ENCODE measurements at regions not wholly inside any gene's neighbourhood (a gene's known extent, or its start where the extent isn't known, plus 50 kb on each side); places are given as distances from the start of the nearest gene placed in this dataset.

- H4K20me1 ChIP-seq (ENCODE audit: insufficient read depth, low read length) = no peaks in the 10 kb centered on the region
- POLR2A ChIA-PET = interaction anchor here (1.1 kb wide), 1 partner anchor 29 kb away, joined by 3 read pairs; no protein-coding TSS in a partner anchor
- no peaks in the 10 kb centered on the region for H3K9me2 ChIP-seq (ENCODE audit: insufficient read depth, low read length)
- H3K27ac ChIP-seq (ENCODE audit: low read depth, low read length, poor library complexity, severe bottlenecking) = no peak overlapping the region
- no peak overlapping the region for H2AFZ ChIP-seq (ENCODE audit: low read length)
- no TSS peak for BruUV-seq (replicated peaks)
- no peaks in the 10 kb centered on the region for H3K79me2 ChIP-seq (ENCODE audit: insufficient read depth, low read depth, low read length)
- intact Hi-C loops (cut with micrococcal nuclease; ENCODE audit: unreplicated experiment) = no loop called here
- CTCF ChIA-PET (ENCODE audit: unreplicated experiment) = no interaction called here
- H3K9me3 ChIP-seq (ENCODE audit: low read length) = no peaks in the 10 kb centered on the region
- TF ChIP-seq EZH2phosphoT487 (IDR thresholded peaks at IDR 0.05; ENCODE audit: borderline replicate concordance, low read depth, low read length) = no peak
- no peak for TF ChIP-seq CTCF (conservative IDR thresholded peaks at IDR 0.05; ENCODE audit: low read length)
- no peak for DNase-seq (ENCODE audit: low spot score)
- no peak overlapping the region for H3K4me2 ChIP-seq (ENCODE audit: low read length)
- H3K36me3 ChIP-seq (ENCODE audit: insufficient read depth, low read length) = no peaks in the 10 kb centered on the region
- H3K4me3 ChIP-seq (ENCODE audit: low read depth, low read length, poor library complexity, severe bottlenecking) = no peak overlapping the region
- H3K4me1 ChIP-seq (ENCODE audit: insufficient read depth, low read length, poor library complexity, severe bottlenecking) = no peaks in the 10 kb centered on the region
These were observed 178.1 kb downstream of the BTG1 start for GRCh38 chr12:91967590-91967989.

DNA sequence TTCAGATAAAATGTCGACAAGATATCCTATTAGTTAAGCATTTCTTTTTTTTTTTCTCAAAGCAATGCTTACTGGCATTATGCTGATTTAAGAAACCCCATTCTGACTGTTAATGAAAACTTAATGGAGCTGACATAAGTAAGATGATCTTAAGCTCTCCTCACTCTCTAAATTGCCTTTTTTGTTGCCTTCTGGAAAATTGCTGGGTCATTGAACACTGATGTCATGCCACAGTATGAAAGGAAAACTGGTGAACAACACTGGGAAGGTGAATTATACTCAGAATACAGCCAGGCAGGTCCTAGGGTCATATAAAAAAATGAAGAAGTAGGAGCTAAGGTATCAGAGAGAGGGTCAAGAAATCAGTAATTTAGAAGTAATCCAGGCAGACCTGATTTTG lies 179.9 kb downstream of the BTG1 start:
- Histone ChIP-seq H3K9me2 (ENCODE audit: insufficient read depth, low read length) (no peaks in the 10 kb centered on the region), H3K9me3 (ENCODE audit: low read length) (no peaks in the 10 kb centered on the region), H3K4me1 (ENCODE audit: insufficient read depth, low read length, poor library complexity, severe bottlenecking) (no peaks in the 10 kb centered on the region), H3K4me3 (ENCODE audit: low read depth, low read length, poor library complexity, severe bottlenecking) (no peak overlapping the region), H3K4me2 (ENCODE audit: low read length) (no peak overlapping the region), H3K27ac (ENCODE audit: low read depth, low read length, poor library complexity, severe bottlenecking) (no peak overlapping the region), H3K79me2 (ENCODE audit: insufficient read depth, low read depth, low read length) (no peaks in the 10 kb centered on the region), H4K20me1 (ENCODE audit: insufficient read depth, low read length) (no peaks in the 10 kb centered on the region), H2AFZ (ENCODE audit: low read length) (no peak overlapping the region), H3K36me3 (ENCODE audit: insufficient read depth, low read length) (no peaks in the 10 kb centered on the region)
- no TSS peak for BruUV-seq (replicated peaks)
- ChIA-PET CTCF (ENCODE audit: unreplicated experiment) (no interaction called here), POLR2A (interaction anchor here (0.7 to 1.1 kb wide), 4 partner anchors 44 to 389 kb away, joined by 3 to 6 read pairs (median 3); no protein-coding TSS in a partner anchor)
- no peak for DNase-seq (ENCODE audit: low spot score)
- TF ChIP-seq CTCF (conservative IDR thresholded peaks at IDR 0.05; ENCODE audit: low read length) (no peak), EZH2phosphoT487 (IDR thresholded peaks at IDR 0.05; ENCODE audit: borderline replicate concordance, low read depth, low read length) (no peak)
- intact Hi-C loops (cut with micrococcal nuclease; ENCODE audit: unreplicated experiment) = no loop called here

GRCh38 chr12:91964501-91964900 lies 181.1 kb downstream of the BTG1 start:
- Histone ChIP-seq H3K79me2 (ENCODE audit: insufficient read depth, low read depth, low read length) (no peaks in the 10 kb centered on the region), H2AFZ (ENCODE audit: low read length) (no peak overlapping the region), H3K9me2 (ENCODE audit: insufficient read depth, low read length) (no peaks in the 10 kb centered on the region), H3K27ac (ENCODE audit: low read depth, low read length, poor library complexity, severe bottlenecking) (no peak overlapping the region), H3K9me3 (ENCODE audit: low read length) (no peaks in the 10 kb centered on the region), H4K20me1 (ENCODE audit: insufficient read depth, low read length) (no peaks in the 10 kb centered on the region), H3K4me2 (ENCODE audit: low read length) (no peak overlapping the region), H3K36me3 (ENCODE audit: insufficient read depth, low read length) (no peaks in the 10 kb centered on the region), H3K4me3 (ENCODE audit: low read depth, low read length, poor library complexity, severe bottlenecking) (no peak overlapping the region), H3K4me1 (ENCODE audit: insufficient read depth, low read length, poor library complexity, severe bottlenecking) (no peaks in the 10 kb centered on the region)
- intact Hi-C loops (cut with micrococcal nuclease; ENCODE audit: unreplicated experiment) = no loop called here
- no peak for TF ChIP-seq EZH2phosphoT487 (IDR thresholded peaks at IDR 0.05; ENCODE audit: borderline replicate concordance, low read depth, low read length)
- no peak for TF ChIP-seq CTCF (conservative IDR thresholded peaks at IDR 0.05; ENCODE audit: low read length)
- ChIA-PET CTCF (ENCODE audit: unreplicated experiment) (no interaction called here), POLR2A (no interaction called here)
- no TSS peak for BruUV-seq (replicated peaks)
- DNase-seq (ENCODE audit: low spot score) = no peak
